Sigmoid colon (tissue), 4 donors: ENCODE measurements at regions not wholly inside any gene's neighbourhood (a gene's known extent, or its start where the extent isn't known, plus 50 kb on each side); places are given as distances from the start of the nearest gene placed in this dataset.

Experiments used
- CTCF ChIP-seq, 4 experiments: fragments of 450-650 bp in 3 of 4; fragments of 200-600 bp in 1 of 4; IDR thresholded peaks; one replicate each; pipeline ENCODE4 v1.5.1; 2016 to 2019; ENCODE audit warnings: antibody characterized with exemption in 4 of 4, mild to moderate bottlenecking in 3 of 4, moderate library complexity in 2 of 4
- EP300 ChIP-seq, 4 donors: sonication (generic); formaldehyde crosslinking; IDR thresholded peaks; one replicate each; pipeline ENCODE4 v1.6.1; 2017; ENCODE audit warnings: antibody characterized with exemption in 4 of 4

- TF ChIP-seq CTCF (IDR thresholded peaks at IDR 0.05): no peak
- no peak for TF ChIP-seq EP300 (IDR thresholded peaks at IDR 0.05)
Observed at GRCh38 chr5:82713811-82714210, 363.4 kb downstream of the TMEM167A start.
